Thoracic aorta (tissue), 2 donors: ENCODE measurements at regions not wholly inside any gene's neighbourhood (a gene's known extent, or its start where the extent isn't known, plus 50 kb on each side); places are given as distances from the start of the nearest gene placed in this dataset.
A peak's percentile ranks its signal among the peaks of the same experiment; 100 is the strongest.

Source experiments
- ATAC-seq: fragments of 150-250 bp; one replicate; pipeline ENCODE4 v1.8.0; 2017; ENCODE audit warnings: low read depth; ENCODE audit not compliant: insufficient number of reproducible peaks, low FRiP score
- DNase-seq: peaks from one replicate; pipeline ENCODE4 v3.0.0-alpha.2; 2020; ENCODE audit warnings: low spot score
- H3K27ac ChIP-seq, 2 donors: fragments of 200-600 bp; sonication (generic); 1 replicate in 1 of 2; 2 replicates in 1 of 2; pipeline ENCODE4 v1.5.1; 2016; ENCODE audit warnings: mild to moderate bottlenecking in 2 of 2, moderate library complexity in 2 of 2
- H3K27me3 ChIP-seq: fragments of 200-600 bp; sonication (generic); replicated peaks from 2 replicates; pipeline ENCODE4 v1.6.0; 2016; ENCODE audit warnings: mild to moderate bottlenecking; ENCODE audit not compliant: insufficient read depth
- H3K36me3 ChIP-seq: fragments of 200-600 bp; sonication (generic); one replicate; pipeline ENCODE4 v1.5.1; 2016
- H3K4me1 ChIP-seq, 2 donors: fragments of 200-600 bp; sonication (generic); 1 replicate in 1 of 2; 2 replicates in 1 of 2; pipeline versions ENCODE4 v1.5.1 to v1.6.0; 2016; ENCODE audit warnings: low read depth in 2 of 2, mild to moderate bottlenecking in 1 of 2; ENCODE audit not compliant: control insufficient read depth in 1 of 2
- H3K4me3 ChIP-seq: fragments of 200-600 bp; sonication (generic); 2 replicates; pipeline ENCODE4 v1.5.1; 2016; ENCODE audit warnings: mild to moderate bottlenecking
- H3K9me3 ChIP-seq: fragments of 200-600 bp; sonication (generic); 2 replicates; pipeline ENCODE4 v1.5.1; 2016
- TF ChIP-seq, protein P1 (sequence below): fragments of 200-600 bp; sonication (generic); IDR thresholded peaks from one replicate; pipeline ENCODE4 v1.5.1; 2019; ENCODE audit warnings: antibody characterized with exemption

DNA sequence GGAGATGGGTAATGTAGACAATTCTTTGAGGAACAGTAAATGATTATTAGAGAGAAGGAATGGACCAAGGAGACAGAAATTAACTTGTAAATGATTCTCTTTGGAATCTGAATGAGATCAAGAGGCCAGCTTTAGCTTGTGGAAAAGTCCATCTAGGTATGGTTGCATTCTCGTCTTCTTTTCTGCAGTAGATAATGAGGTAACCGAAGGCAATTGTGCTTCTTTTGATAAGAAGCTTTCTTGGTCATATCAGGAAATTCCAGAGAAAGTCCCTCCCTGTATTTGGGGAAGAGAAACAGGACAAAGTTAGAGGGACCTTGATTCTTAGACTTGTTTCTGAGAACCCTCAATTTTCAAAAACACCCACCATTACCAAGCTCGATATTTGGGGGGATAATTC is 109.1 kb upstream of the PRSS16 start:
- H3K36me3 ChIP-seq, result no peaks in the 10 kb centered on the region
- H3K9me3 ChIP-seq, result no peaks in the 10 kb centered on the region
- TF ChIP-seq, protein P1, sequence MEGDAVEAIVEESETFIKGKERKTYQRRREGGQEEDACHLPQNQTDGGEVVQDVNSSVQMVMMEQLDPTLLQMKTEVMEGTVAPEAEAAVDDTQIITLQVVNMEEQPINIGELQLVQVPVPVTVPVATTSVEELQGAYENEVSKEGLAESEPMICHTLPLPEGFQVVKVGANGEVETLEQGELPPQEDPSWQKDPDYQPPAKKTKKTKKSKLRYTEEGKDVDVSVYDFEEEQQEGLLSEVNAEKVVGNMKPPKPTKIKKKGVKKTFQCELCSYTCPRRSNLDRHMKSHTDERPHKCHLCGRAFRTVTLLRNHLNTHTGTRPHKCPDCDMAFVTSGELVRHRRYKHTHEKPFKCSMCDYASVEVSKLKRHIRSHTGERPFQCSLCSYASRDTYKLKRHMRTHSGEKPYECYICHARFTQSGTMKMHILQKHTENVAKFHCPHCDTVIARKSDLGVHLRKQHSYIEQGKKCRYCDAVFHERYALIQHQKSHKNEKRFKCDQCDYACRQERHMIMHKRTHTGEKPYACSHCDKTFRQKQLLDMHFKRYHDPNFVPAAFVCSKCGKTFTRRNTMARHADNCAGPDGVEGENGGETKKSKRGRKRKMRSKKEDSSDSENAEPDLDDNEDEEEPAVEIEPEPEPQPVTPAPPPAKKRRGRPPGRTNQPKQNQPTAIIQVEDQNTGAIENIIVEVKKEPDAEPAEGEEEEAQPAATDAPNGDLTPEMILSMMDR, result no peak
- no peaks in the 10 kb centered on the region for H3K27me3 ChIP-seq
- DNase-seq, result no peak
- H3K27ac ChIP-seq, result peak overlapping the region in 1 of 2 donors; percentile 80
- ATAC-seq, result no peak
- no peak overlapping the region for H3K4me3 ChIP-seq
- H3K4me1 ChIP-seq, result peaks cover 9 to 19% of the 10 kb centered on the region in 2 donors

GRCh38 chr6:27138837-27139755 is 108.4 kb upstream of the PRSS16 start:
- DNase-seq, result no peak

DNA sequence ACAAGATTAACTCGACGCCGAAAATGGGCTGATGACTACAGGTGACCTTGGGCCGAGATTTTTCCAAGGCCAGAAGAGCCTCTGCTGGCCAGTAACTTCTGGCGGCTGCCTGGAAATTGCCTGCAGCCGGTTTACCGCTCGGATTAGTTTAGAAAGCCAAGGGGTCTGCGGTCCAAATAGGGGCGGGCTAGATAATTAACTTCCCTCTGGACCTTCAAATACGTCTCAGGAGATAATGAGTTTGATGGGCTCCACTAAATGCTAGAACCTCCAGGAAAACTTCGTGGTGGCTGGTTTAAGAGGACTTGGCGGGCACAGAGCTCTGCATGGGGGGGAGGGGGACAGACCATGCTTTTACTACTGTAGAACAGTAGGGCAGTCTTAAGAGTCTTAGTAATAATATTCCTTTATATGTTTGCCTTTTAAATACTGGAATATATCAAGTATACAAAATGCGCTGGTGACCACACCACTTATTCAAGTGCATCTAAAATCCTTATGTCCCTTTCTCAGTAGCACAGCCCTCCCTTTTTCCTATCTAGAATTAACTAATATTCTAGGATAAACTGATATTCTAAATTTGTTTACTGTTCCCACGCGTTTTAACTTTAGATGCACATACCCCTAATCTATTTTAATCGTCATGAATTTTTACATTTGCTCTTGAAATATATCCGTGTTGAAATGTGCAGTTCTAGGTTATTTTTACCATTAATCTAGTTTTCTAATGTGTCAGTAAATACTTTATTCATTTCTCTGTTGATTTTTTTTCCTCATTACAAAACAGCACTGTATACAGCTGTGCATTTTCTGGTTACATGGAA is 107.5 kb upstream of the PRSS16 start:
- no peaks in the 10 kb centered on the region for H3K9me3 ChIP-seq
- H3K27me3 ChIP-seq, result no peaks in the 10 kb centered on the region
- no peak for DNase-seq
- ATAC-seq, result peak; percentile 21
- TF ChIP-seq, protein P1, result no peak
- H3K27ac ChIP-seq, result peak overlapping the region; percentile 59 to 80
- peak overlapping the region; percentile 78 for H3K4me3 ChIP-seq
- H3K36me3 ChIP-seq, result no peaks in the 10 kb centered on the region
- H3K4me1 ChIP-seq, result peaks cover 17 to 22% of the 10 kb centered on the region in 2 donors

More at GRCh38 chr6:27138837-27139755, 108.4 kb upstream of the PRSS16 start:
- H3K9me3 ChIP-seq, result no peaks in the 10 kb centered on the region
- H3K27me3 ChIP-seq, result no peaks in the 10 kb centered on the region
- peaks cover 12 to 16% of the 10 kb centered on the region in 2 donors for H3K4me1 ChIP-seq
- peak overlapping the region; percentile 59 to 80 for H3K27ac ChIP-seq
- H3K36me3 ChIP-seq, result no peaks in the 10 kb centered on the region
- TF ChIP-seq, protein P1, result no peak
- peak overlapping the region; percentile 78 for H3K4me3 ChIP-seq
- peak; percentile 85 for ATAC-seq

DNA sequence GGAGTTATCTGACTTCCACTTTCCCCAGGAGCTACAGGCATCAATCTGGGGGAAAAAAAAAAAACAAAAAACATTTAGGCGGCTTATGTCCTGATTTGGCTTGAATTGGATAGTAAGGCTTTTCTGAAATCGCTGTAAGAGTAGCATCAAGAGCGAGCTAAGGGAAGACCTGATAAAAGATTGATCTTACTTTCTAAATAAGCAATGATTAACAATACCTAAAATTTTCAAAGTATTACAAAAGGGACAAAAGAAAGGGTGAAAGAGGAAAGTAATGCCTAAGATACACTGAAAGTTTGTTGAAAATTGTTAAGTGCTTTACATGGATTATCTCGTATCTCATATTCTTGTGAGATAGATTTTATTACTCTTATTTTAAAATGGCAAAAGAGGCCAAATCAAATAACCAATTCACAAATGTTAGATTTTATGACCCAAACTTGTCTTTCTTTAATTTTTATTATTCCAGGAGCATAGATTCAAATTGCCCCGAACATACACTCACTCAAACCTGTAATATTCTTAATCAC is 106.4 kb upstream of the PRSS16 start:
- Histone ChIP-seq H3K4me3 (no peak overlapping the region), H3K27me3 (no peaks in the 10 kb centered on the region), H3K27ac (no peak overlapping the region), H3K36me3 (no peaks in the 10 kb centered on the region), H3K9me3 (no peaks in the 10 kb centered on the region), H3K4me1 (peaks cover 18 to 29% of the 10 kb centered on the region in 2 donors)
- DNase-seq, result no peak
- TF ChIP-seq, protein P1, result no peak
- ATAC-seq, result no peak
